OCI-LY7 (cell line): ENCODE measurements at regions not wholly inside any gene's neighbourhood (a gene's known extent, or its start where the extent isn't known, plus 50 kb on each side); places are given as distances from the start of the nearest gene placed in this dataset.

Source experiments
- CTCF ChIP-seq: fragments of 200-600 bp; sonication (generic); conservative IDR thresholded peaks from 2 replicates; pipeline ENCODE4 v1.5.1; 2014; ENCODE audit warnings: mild to moderate bottlenecking, antibody characterized with exemption, low read length, moderate library complexity, mixed read lengths
- EZH2phosphoT487 ChIP-seq: fragments of 200-600 bp; sonication (generic); IDR thresholded peaks from 2 replicates; pipeline ENCODE4 v1.6.1; 2018; ENCODE audit warnings: low read depth, borderline replicate concordance, mild to moderate bottlenecking, mixed run types, antibody characterized with exemption, low read length, moderate library complexity, mixed read lengths

- TF ChIP-seq CTCF (no peak), EZH2phosphoT487 (no peak)
Measured at GRCh38 chr2:9772035-9772998, 71.0 kb upstream of the TAF1B start.
